ENCODE measurements at regions not wholly inside any gene's neighbourhood (a gene's known extent, or its start where the extent isn't known, plus 50 kb on each side); places are given as distances from the start of the nearest gene placed in this dataset.

- TF ChIP-seq CTCF (IDR thresholded peaks at IDR 0.05; ENCODE audit: low read depth, low read length) (no peak), EZH2phosphoT487 (IDR thresholded peaks at IDR 0.05; ENCODE audit: low read depth) (no peak)
These were observed 473.5 kb downstream of the ETNK1 start for GRCh38 chr12:23098517-23098916.
